Suprapubic skin (tissue), 3 donors: ENCODE measurements at regions not wholly inside any gene's neighbourhood (a gene's known extent, or its start where the extent isn't known, plus 50 kb on each side); places are given as distances from the start of the nearest gene placed in this dataset.

Experiments used
- EP300 ChIP-seq: sonication (generic); formaldehyde crosslinking; IDR thresholded peaks from one replicate; pipeline ENCODE4 v1.6.1; 2017; ENCODE audit warnings: antibody characterized with exemption
- POLR2A ChIP-seq, 2 donors: fragments of 450-650 bp; IDR thresholded peaks; one replicate each; pipeline ENCODE4 v1.6.1; 2017; ENCODE audit warnings: antibody characterized with exemption in 2 of 2, mild to moderate bottlenecking in 2 of 2, moderate library complexity in 2 of 2
- TF ChIP-seq, protein P1 (sequence below), 2 donors: fragments of 200-600 bp in 1 of 2; fragments of 450-650 bp in 1 of 2; sonication (generic) in 1 of 2; IDR thresholded peaks; one replicate each; pipeline ENCODE4 v1.5.1; 2016 to 2019; ENCODE audit warnings: antibody characterized with exemption in 2 of 2, mild to moderate bottlenecking in 1 of 2, moderate library complexity in 1 of 2

DNA sequence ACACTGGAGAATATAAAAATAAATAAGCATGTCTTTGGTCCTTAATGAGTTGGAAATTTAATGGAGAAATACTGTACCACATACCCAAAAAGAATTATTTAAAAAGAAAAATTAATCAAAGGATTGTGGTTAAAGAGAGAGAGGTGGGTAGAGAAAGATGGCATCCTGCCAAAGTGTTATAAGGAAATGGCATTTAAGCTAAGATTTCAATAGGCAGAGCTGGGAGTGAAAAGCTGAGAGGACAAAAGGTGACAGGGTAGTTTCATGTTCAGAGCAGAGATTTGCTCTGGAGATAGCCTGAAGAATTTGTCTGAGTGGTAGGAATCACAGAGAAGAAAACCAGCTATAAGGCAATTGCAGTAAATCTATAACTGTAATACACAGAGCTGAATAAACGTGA is 181.0 kb downstream of the SI start:
- TF ChIP-seq, protein P1, sequence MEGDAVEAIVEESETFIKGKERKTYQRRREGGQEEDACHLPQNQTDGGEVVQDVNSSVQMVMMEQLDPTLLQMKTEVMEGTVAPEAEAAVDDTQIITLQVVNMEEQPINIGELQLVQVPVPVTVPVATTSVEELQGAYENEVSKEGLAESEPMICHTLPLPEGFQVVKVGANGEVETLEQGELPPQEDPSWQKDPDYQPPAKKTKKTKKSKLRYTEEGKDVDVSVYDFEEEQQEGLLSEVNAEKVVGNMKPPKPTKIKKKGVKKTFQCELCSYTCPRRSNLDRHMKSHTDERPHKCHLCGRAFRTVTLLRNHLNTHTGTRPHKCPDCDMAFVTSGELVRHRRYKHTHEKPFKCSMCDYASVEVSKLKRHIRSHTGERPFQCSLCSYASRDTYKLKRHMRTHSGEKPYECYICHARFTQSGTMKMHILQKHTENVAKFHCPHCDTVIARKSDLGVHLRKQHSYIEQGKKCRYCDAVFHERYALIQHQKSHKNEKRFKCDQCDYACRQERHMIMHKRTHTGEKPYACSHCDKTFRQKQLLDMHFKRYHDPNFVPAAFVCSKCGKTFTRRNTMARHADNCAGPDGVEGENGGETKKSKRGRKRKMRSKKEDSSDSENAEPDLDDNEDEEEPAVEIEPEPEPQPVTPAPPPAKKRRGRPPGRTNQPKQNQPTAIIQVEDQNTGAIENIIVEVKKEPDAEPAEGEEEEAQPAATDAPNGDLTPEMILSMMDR (IDR thresholded peaks at IDR 0.05): no peak
- TF ChIP-seq POLR2A (IDR thresholded peaks at IDR 0.05) (no peak), EP300 (no peak)
